ENCODE measurements at regions not wholly inside any gene's neighbourhood (a gene's known extent, or its start where the extent isn't known, plus 50 kb on each side); places are given as distances from the start of the nearest gene placed in this dataset.

GRCh38 chr4:187183826-187184225 lies 460.2 kb upstream of the FAT1 start:
- Histone ChIP-seq H3K27me3 (ENCODE audit: insufficient read depth, low read length) (no peaks in the 10 kb centered on the region), H3K23ac (ENCODE audit: insufficient read length, low read depth, low read length) (no peak overlapping the region), H3K27ac (ENCODE audit: insufficient read length, low read depth, low read length) (no peak overlapping the region), H3K4ac (ENCODE audit: low read depth, low read length) (no peak overlapping the region), H3K4me1 (ENCODE audit: insufficient read depth, low read length) (no peaks in the 10 kb centered on the region), H3K18ac (ENCODE audit: insufficient read length, low read depth, low read length) (no peak overlapping the region), H2BK20ac (ENCODE audit: low read depth, low read length, poor library complexity, severe bottlenecking) (no peak overlapping the region), H4K8ac (replicated peaks; ENCODE audit: insufficient read length, low read depth, low read length) (no peak overlapping the region), H4K91ac (ENCODE audit: insufficient read length, low read depth, low read length) (no peak overlapping the region), H3K56ac (ENCODE audit: insufficient read length, low read depth, low read length) (no peak overlapping the region), H2AK5ac (ENCODE audit: insufficient read length, low read length) (no peak overlapping the region), H3T11ph (ENCODE audit: low read length) (no peak overlapping the region), H2BK15ac (ENCODE audit: low read depth, low read length) (no peak overlapping the region), H3K4me2 (ENCODE audit: insufficient read depth, insufficient read length, low read length) (no peak overlapping the region), H3K79me2 (ENCODE audit: insufficient read depth, low read length) (no peaks in the 10 kb centered on the region), H2BK5ac (ENCODE audit: insufficient read length, low read length) (no peak overlapping the region), H4K20me1 (ENCODE audit: control insufficient read depth, insufficient read depth, insufficient read length) (no peaks in the 10 kb centered on the region), H3K14ac (ENCODE audit: insufficient read depth, low read length) (no peak overlapping the region), H3K9ac (ENCODE audit: extremely low read depth, insufficient read length, low read length) (no peak overlapping the region), H3K23me2 (ENCODE audit: insufficient read length, low read depth, low read length, poor library complexity, severe bottlenecking) (no peaks in the 10 kb centered on the region), H3K9me3 (ENCODE audit: control insufficient read depth, low read depth, low read length) (no peaks in the 10 kb centered on the region), H4K5ac (ENCODE audit: insufficient read length, low read depth, low read length) (no peak overlapping the region), H2BK120ac (ENCODE audit: low read depth, low read length, poor library complexity, severe bottlenecking) (no peak overlapping the region), H2BK12ac (ENCODE audit: insufficient read length, low read depth, low read length) (no peak overlapping the region), H3K79me1 (ENCODE audit: insufficient read depth, low read depth, low read length, poor library complexity, severe bottlenecking) (no peaks in the 10 kb centered on the region), H2AFZ (ENCODE audit: low read length) (no peak overlapping the region)
- H3K4me1 Mint-ChIP-seq = peaks cover 14 to 22% of the 10 kb centered on the region in 2 experiments
- no peaks in the 10 kb centered on the region for H3K27me3 Mint-ChIP-seq (ENCODE audit: low read depth)
- no peaks in the 10 kb centered on the region for H3K9me3 Mint-ChIP-seq
- no peak for DNase-seq
- H3K27ac Mint-ChIP-seq = no peak overlapping the region
- TF ChIP-seq CTCF (conservative IDR thresholded peaks at IDR 0.05) = no peak
- H3K36me3 Mint-ChIP-seq (ENCODE audit: insufficient read depth in 1 of 3, low read depth in 3 of 3) = no peaks in the 10 kb centered on the region
- no peak overlapping the region for H3K4me3 Mint-ChIP-seq
- no CpG with 5 or more reads among the region's 2 CpGs for WGBS (ENCODE audit: extremely low coverage, insufficient read length, low lambda C conversion rate)
